K562 (cell line): ENCODE measurements at regions not wholly inside any gene's neighbourhood (a gene's known extent, or its start where the extent isn't known, plus 50 kb on each side); places are given as distances from the start of the nearest gene placed in this dataset.

Source experiments
- ATF6 ChIP-seq: sonication (generic); formaldehyde crosslinking; IDR thresholded peaks from 2 replicates; pipeline ENCODE4 v1.4.0; 2020; ENCODE audit warnings: mild to moderate bottlenecking, missing genetic modification reagents
- BRCA1 ChIP-seq, 2 experiments: fragments of 450-650 bp in 1 of 2; sonication (generic) in 1 of 2; formaldehyde crosslinking in 1 of 2; IDR thresholded peaks; 2 replicates each; pipeline versions ENCODE4 v1.5.0 to v1.6.1; 2017 to 2020; ENCODE audit warnings: mild to moderate bottlenecking in 1 of 2, missing genetic modification reagents in 1 of 2
- DEAF1 ChIP-seq: fragments of 450-650 bp; formaldehyde crosslinking; IDR thresholded peaks from 2 replicates; pipeline ENCODE4 v1.4.0; 2020; ENCODE audit warnings: mild to moderate bottlenecking, moderate library complexity
- GABPA ChIP-seq: fragments of 200-800 bp; sonication (Bioruptor generic); conservative IDR thresholded peaks from 2 replicates; pipeline ENCODE4 v1.6.1; 2016; ENCODE audit warnings: low read depth, missing genetic modification characterization, missing compliant biosample characterization
- KDM1A ChIP-seq, 2 experiments: fragments of 450-650 bp; IDR thresholded peaks; 2 replicates each; pipeline ENCODE4 v1.6.1; 2016; ENCODE audit warnings: mild to moderate bottlenecking in 2 of 2
- RBM15 ChIP-seq: fragments of 200-400 bp; formaldehyde crosslinking; IDR thresholded peaks from 2 replicates; pipeline ENCODE4 v1.6.1; 2018; ENCODE audit warnings: mild to moderate bottlenecking, low read length, moderate library complexity; ENCODE audit not compliant: insufficient read depth
- RCOR1 ChIP-seq, 2 experiments: IDR thresholded peaks; 2 replicates each; pipeline ENCODE4 v1.6.1; 2012; ENCODE audit warnings: low read depth in 2 of 2, low read length in 2 of 2, borderline replicate concordance in 1 of 2, improper control_type of control experiment in 1 of 2
- ZNF764 ChIP-seq: fragments of 250-450 bp; sonication (Bioruptor Pico); IDR thresholded peaks from 2 replicates; pipeline ENCODE4 v1.4.0; 2020; ENCODE audit warnings: low read depth, mild to moderate bottlenecking, moderate library complexity
- TF ChIP-seq, protein P1 (sequence below), 3 experiments: IDR thresholded peaks in 2 of 3; conservative IDR thresholded peaks in 1 of 3; 2 replicates each; pipeline ENCODE4 v1.5.1; 2011 to 2012; ENCODE audit warnings: low read length in 3 of 3, mild to moderate bottlenecking in 3 of 3, control low read depth in 2 of 3, improper control_type of control experiment in 1 of 3, inconsistent platforms in 1 of 3, low read depth in 1 of 3, mixed read lengths in 1 of 3, moderate library complexity in 1 of 3; ENCODE audit not compliant: insufficient read depth in 2 of 3
- TF ChIP-seq, protein P2 (sequence below): sonication (generic); formaldehyde crosslinking; IDR thresholded peaks from 2 replicates; pipeline ENCODE4 v1.9.0; 2022; ENCODE audit warnings: mild to moderate bottlenecking, missing genetic modification reagents

DNA sequence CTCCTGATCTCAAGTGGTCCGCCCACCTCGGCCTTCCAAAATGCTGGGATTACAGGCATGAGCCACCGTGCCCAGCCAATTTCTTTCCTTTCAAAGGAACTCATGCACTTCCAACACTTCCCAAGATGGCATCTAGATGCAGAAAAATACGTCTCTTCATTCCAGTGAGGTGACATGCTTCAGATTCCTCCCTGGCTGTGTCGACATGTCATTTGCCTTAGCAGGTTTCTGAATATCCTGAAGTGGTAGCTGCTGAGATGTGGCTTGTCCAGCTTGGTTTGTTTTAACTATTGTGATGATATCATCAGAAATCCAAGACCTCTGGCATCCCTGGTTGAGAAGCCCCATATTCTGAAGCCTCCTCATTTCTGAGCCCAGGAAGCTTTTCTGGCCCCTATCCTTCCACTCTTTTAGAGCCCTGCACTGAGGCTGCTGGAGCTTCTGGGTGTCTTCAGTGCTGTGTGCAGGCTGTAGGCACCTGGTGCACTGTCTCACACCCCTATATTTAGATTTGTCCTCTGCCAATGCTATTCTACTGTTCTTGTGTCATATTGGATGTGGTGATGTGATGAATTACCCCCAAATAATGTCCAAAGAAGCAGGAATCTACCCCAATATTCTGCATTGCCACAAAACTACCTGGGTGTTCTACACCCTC lies 73.3 kb upstream of the E2F3 start:
- TF ChIP-seq, protein P1, sequence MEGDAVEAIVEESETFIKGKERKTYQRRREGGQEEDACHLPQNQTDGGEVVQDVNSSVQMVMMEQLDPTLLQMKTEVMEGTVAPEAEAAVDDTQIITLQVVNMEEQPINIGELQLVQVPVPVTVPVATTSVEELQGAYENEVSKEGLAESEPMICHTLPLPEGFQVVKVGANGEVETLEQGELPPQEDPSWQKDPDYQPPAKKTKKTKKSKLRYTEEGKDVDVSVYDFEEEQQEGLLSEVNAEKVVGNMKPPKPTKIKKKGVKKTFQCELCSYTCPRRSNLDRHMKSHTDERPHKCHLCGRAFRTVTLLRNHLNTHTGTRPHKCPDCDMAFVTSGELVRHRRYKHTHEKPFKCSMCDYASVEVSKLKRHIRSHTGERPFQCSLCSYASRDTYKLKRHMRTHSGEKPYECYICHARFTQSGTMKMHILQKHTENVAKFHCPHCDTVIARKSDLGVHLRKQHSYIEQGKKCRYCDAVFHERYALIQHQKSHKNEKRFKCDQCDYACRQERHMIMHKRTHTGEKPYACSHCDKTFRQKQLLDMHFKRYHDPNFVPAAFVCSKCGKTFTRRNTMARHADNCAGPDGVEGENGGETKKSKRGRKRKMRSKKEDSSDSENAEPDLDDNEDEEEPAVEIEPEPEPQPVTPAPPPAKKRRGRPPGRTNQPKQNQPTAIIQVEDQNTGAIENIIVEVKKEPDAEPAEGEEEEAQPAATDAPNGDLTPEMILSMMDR (IDR thresholded peaks at IDR 0.05 in 2 of 3, conservative IDR thresholded peaks at IDR 0.05 in 1 of 3; ENCODE audit: insufficient read depth in 2 of 3, low read depth in 1 of 3, low read length in 3 of 3): no peak
- TF ChIP-seq GABPA (tag) (no peak), ZNF764 (CRISPR knock-in tag) (no peak), DEAF1 (CRISPR knock-in tag) (no peak), KDM1A (IDR thresholded peaks at IDR 0.05) (no peak), RCOR1 (IDR thresholded peaks at IDR 0.05; ENCODE audit: borderline replicate concordance in 1 of 2, low read depth in 2 of 2, low read length in 2 of 2) (no peak), RBM15 (no peak), ATF6 (no peak), BRCA1 (IDR thresholded peaks at IDR 0.05) (no peak), BRCA1 (CRISPR knock-in tag; IDR thresholded peaks at IDR 0.05) (no peak)
- TF ChIP-seq, protein P2, sequence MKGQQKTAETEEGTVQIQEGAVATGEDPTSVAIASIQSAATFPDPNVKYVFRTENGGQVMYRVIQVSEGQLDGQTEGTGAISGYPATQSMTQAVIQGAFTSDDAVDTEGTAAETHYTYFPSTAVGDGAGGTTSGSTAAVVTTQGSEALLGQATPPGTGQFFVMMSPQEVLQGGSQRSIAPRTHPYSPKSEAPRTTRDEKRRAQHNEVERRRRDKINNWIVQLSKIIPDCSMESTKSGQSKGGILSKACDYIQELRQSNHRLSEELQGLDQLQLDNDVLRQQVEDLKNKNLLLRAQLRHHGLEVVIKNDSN (CRISPR knock-in tag): no peak
